CD4-positive, CD25-positive, alpha-beta regulatory T cell (primary cell): ENCODE measurements at regions not wholly inside any gene's neighbourhood (a gene's known extent, or its start where the extent isn't known, plus 50 kb on each side); places are given as distances from the start of the nearest gene placed in this dataset.

Source experiments
- ATAC-seq, 2 donors: fragments of 150-1000 bp; cut with Tn5 transposase; one replicate each; pipeline ENCODE4 v1.10.0; 2021; ENCODE audit warnings: low read depth in 2 of 2, moderate number of reproducible peaks in 2 of 2, moderate library complexity in 1 of 2
- DNase-seq, 3 donors: peaks; one replicate each; pipeline versions ENCODE4 v3.0.0 to v3.0.0-alpha.2; 2012 to 2022; ENCODE audit warnings: mixed read lengths in 1 of 3
- H3K27ac ChIP-seq: one replicate; pipeline ENCODE4 v1.7.0; 2013; ENCODE audit warnings: mild to moderate bottlenecking, low read length; ENCODE audit not compliant: insufficient read depth, poor library complexity, severe bottlenecking
- H3K27me3 ChIP-seq: one replicate; pipeline ENCODE4 v1.7.0; 2013; ENCODE audit warnings: low read length; ENCODE audit not compliant: control insufficient read depth, insufficient read depth
- H3K36me3 ChIP-seq: one replicate; pipeline ENCODE4 v1.7.0; 2013; ENCODE audit warnings: mild to moderate bottlenecking, low read length, moderate library complexity; ENCODE audit not compliant: control insufficient read depth, insufficient read depth
- H3K4me1 ChIP-seq: 2 replicates; pipeline ENCODE4 v1.7.0; 2013; ENCODE audit warnings: mild to moderate bottlenecking, low read length; ENCODE audit not compliant: insufficient read depth, control insufficient read depth, poor library complexity, severe bottlenecking
- H3K4me3 ChIP-seq: one replicate; pipeline ENCODE4 v1.7.0; 2013; ENCODE audit warnings: low read depth, mild to moderate bottlenecking, low read length, moderate library complexity
- H3K9me3 ChIP-seq, 2 experiments: 1 replicate in 1 of 2; 2 replicates in 1 of 2; pipeline ENCODE4 v1.7.0; 2013; ENCODE audit warnings: low read length in 2 of 2, mild to moderate bottlenecking in 1 of 2, moderate library complexity in 1 of 2; ENCODE audit not compliant: control insufficient read depth in 2 of 2
- H3K27ac Mint-ChIP-seq, 3 donors: one replicate each; pipeline ENCODE4 v1.8.0; 2020 to 2022; ENCODE audit warnings: mild to moderate bottlenecking in 3 of 3, mixed read lengths in 3 of 3, moderate library complexity in 2 of 3
- H3K27me3 Mint-ChIP-seq: one replicate; pipeline ENCODE4 v1.8.0; 2022; ENCODE audit warnings: mild to moderate bottlenecking, mixed read lengths
- H3K36me3 Mint-ChIP-seq: one replicate; pipeline ENCODE4 v1.8.0; 2020; ENCODE audit warnings: mixed read lengths
- H3K4me1 Mint-ChIP-seq, 4 donors: one replicate each; pipeline ENCODE4 v1.8.0; 2020 to 2022; ENCODE audit warnings: mixed read lengths in 4 of 4, mild to moderate bottlenecking in 1 of 4
- H3K4me3 Mint-ChIP-seq, 4 donors: one replicate each; pipeline ENCODE4 v1.8.0; 2020 to 2022; ENCODE audit warnings: mild to moderate bottlenecking in 4 of 4, mixed read lengths in 4 of 4, moderate library complexity in 3 of 4
- H3K9me3 Mint-ChIP-seq, 7 donors: one replicate each; pipeline ENCODE4 v1.8.0; 2020 to 2022; ENCODE audit warnings: mixed read lengths in 7 of 7, mild to moderate bottlenecking in 3 of 7, moderate library complexity in 2 of 7

GRCh38 chr4:107094976-107095375 is 58.9 kb upstream of the DKK2 start:
- Mint-ChIP-seq H3K36me3 (no peaks in the 10 kb centered on the region), H3K4me3 (no peak overlapping the region), H3K4me1 (peaks cover 0 to 4% (median 0%) of the 10 kb centered on the region in 4 donors), H3K9me3 (peaks cover 2 to 10% (median 2%) of the 10 kb centered on the region in 7 donors), H3K27ac (no peak overlapping the region), H3K27me3 (no peaks in the 10 kb centered on the region)
- DNase-seq: no peak
- no peak overlapping the region for H3K27ac ChIP-seq
- H3K4me1 ChIP-seq: no peaks in the 10 kb centered on the region
- H3K9me3 ChIP-seq: no peaks in the 10 kb centered on the region
- no peak for ATAC-seq
- no peak overlapping the region for H3K4me3 ChIP-seq
- H3K36me3 ChIP-seq: no peaks in the 10 kb centered on the region
- no peaks in the 10 kb centered on the region for H3K27me3 ChIP-seq

- ATAC-seq (no peak), DNase-seq (no peak)
These were observed 58.2 kb upstream of the DKK2 start for GRCh38 chr4:107094332-107094731.

More at GRCh38 chr4:107094332-107094731, 58.2 kb upstream of the DKK2 start:
- no peaks in the 10 kb centered on the region for H3K9me3 ChIP-seq
- no peak overlapping the region for H3K27ac ChIP-seq
- no peak overlapping the region for H3K4me3 ChIP-seq
- Mint-ChIP-seq H3K36me3 (no peaks in the 10 kb centered on the region), H3K4me3 (no peak overlapping the region), H3K27ac (no peak overlapping the region), H3K27me3 (no peaks in the 10 kb centered on the region), H3K4me1 (peaks cover 0 to 4% (median 0%) of the 10 kb centered on the region in 4 donors), H3K9me3 (peaks cover 2 to 10% (median 3%) of the 10 kb centered on the region in 7 donors)
- no peaks in the 10 kb centered on the region for H3K4me1 ChIP-seq
- H3K27me3 ChIP-seq: no peaks in the 10 kb centered on the region
- H3K36me3 ChIP-seq: no peaks in the 10 kb centered on the region
